IMR-90 (cell line): ENCODE measurements at regions not wholly inside any gene's neighbourhood (a gene's known extent, or its start where the extent isn't known, plus 50 kb on each side); places are given as distances from the start of the nearest gene placed in this dataset.

ENCODE experiments used
- ATAC-seq: fragments of 200-7000 bp; cut with Tn5 transposase; 2 replicates; pipeline ENCODE4 v1.9.1; 2020; ENCODE audit warnings: low read depth, mild to moderate bottlenecking, moderate library complexity
- BruUV-seq: library from RNA; stranded (reverse); fragments of 400-500 nt; replicated peaks from 2 replicates; lab custom pipeline; 2021; lab: Mats Ljungman, UMichigan
- CTCF ChIA-PET: fragments of 300-600 bp; formaldehyde crosslinking; extraction: SDS; loops from one replicate; lab custom pipeline; 2021; ENCODE audit warnings: antibody characterized with exemption; lab: Yijun Ruan, JAX
- POLR2A ChIA-PET: fragments of 300-600 bp; sonication (Branson Sonifier 250); formaldehyde crosslinking; loops from one replicate; lab custom pipeline; 2022; ENCODE audit warnings: antibody characterized with exemption; ENCODE audit not compliant: unreplicated experiment; lab: Charles Lee
- DNase-seq: peaks from one replicate; pipeline ENCODE4 v3.0.0; 2013
- H2AFZ ChIP-seq: replicated peaks from 2 replicates; pipeline ENCODE3; 2013; ENCODE audit warnings: low read length, mild to moderate bottlenecking; ENCODE audit not compliant: poor library complexity
- H2AK5ac ChIP-seq: 2 replicates; pipeline ENCODE4 v1.6.1; 2013; ENCODE audit warnings: low read depth, low read length, inconsistent platforms
- H2AK9ac ChIP-seq: replicated peaks from 2 replicates; pipeline ENCODE3; 2013; ENCODE audit warnings: mild to moderate bottlenecking, low read depth, low read length, moderate library complexity; ENCODE audit not compliant: poor library complexity
- H2BK120ac ChIP-seq: 2 replicates; pipeline ENCODE4 v1.6.1; 2013; ENCODE audit warnings: low read depth, low read length, inconsistent platforms
- H2BK15ac ChIP-seq: 3 replicates; pipeline ENCODE4 v1.6.1; 2013; ENCODE audit warnings: low read depth, low read length, inconsistent platforms
- H2BK20ac ChIP-seq: 2 replicates; pipeline ENCODE4 v1.6.1; 2013; ENCODE audit warnings: low read depth, mild to moderate bottlenecking, inconsistent platforms, low read length, moderate library complexity
- H2BK5ac ChIP-seq: 2 replicates; pipeline ENCODE4 v1.6.1; 2013; ENCODE audit warnings: mild to moderate bottlenecking, low read depth, low read length, inconsistent platforms; ENCODE audit not compliant: poor library complexity, severe bottlenecking
- H3K14ac ChIP-seq: replicated peaks from 2 replicates; pipeline ENCODE4 v1.6.1; 2013; ENCODE audit warnings: low read depth, low read length, inconsistent platforms
- H3K18ac ChIP-seq: 2 replicates; pipeline ENCODE4 v1.6.1; 2013; ENCODE audit warnings: low read depth, low read length, control low read depth
- H3K23ac ChIP-seq: 2 replicates; pipeline ENCODE4 v1.6.1; 2013; ENCODE audit warnings: low read depth, low read length, inconsistent platforms
- H3K27ac ChIP-seq: 2 replicates; pipeline ENCODE4 v1.5.1; 2013; ENCODE audit warnings: mild to moderate bottlenecking, control low read depth, low read length; ENCODE audit not compliant: insufficient read depth
- H3K27me3 ChIP-seq: 2 replicates; pipeline ENCODE4 v1.6.1; 2013; ENCODE audit warnings: low read length; ENCODE audit not compliant: control insufficient read depth, insufficient read depth
- H3K36me3 ChIP-seq: 2 replicates; pipeline ENCODE4 v1.6.1; 2013; ENCODE audit warnings: low read length, mixed read lengths; ENCODE audit not compliant: control insufficient read depth, insufficient read depth
- H3K4ac ChIP-seq: 2 replicates; pipeline ENCODE4 v1.6.1; 2013; ENCODE audit warnings: low read depth, low read length, inconsistent platforms
- H3K4me1 ChIP-seq: 2 replicates; pipeline ENCODE4 v1.6.1; 2013; ENCODE audit warnings: low read length, mixed read lengths; ENCODE audit not compliant: control insufficient read depth, insufficient read depth
- H3K4me2 ChIP-seq: 2 replicates; pipeline ENCODE4 v1.6.1; 2013; ENCODE audit warnings: low read depth, mild to moderate bottlenecking, control low read depth, low read length, moderate library complexity
- H3K4me3 ChIP-seq: 2 replicates; pipeline ENCODE4 v1.5.1; 2013; ENCODE audit warnings: low read depth, mild to moderate bottlenecking, control low read depth, low read length, moderate library complexity; ENCODE audit not compliant: insufficient read depth
- H3K56ac ChIP-seq: 2 replicates; pipeline ENCODE4 v1.6.1; 2013; ENCODE audit warnings: low read length, inconsistent platforms; ENCODE audit not compliant: insufficient read depth; ENCODE audit errors: extremely low read depth
- H3K79me1 ChIP-seq, 2 experiments: 2 replicates each; pipeline ENCODE4 v1.6.1; 2013; ENCODE audit warnings: low read length in 2 of 2, inconsistent platforms in 1 of 2, low read depth in 1 of 2
- H3K9ac ChIP-seq: 2 replicates; pipeline ENCODE4 v1.6.1; 2013; ENCODE audit warnings: low read depth, low read length, control low read depth
- H3K9me1 ChIP-seq: 2 replicates; pipeline ENCODE4 v1.6.1; 2013; ENCODE audit warnings: low read length, inconsistent platforms; ENCODE audit not compliant: insufficient read depth
- H3K9me3 ChIP-seq: 2 replicates; pipeline ENCODE4 v1.6.1; 2013; ENCODE audit warnings: low read length; ENCODE audit not compliant: control insufficient read depth, insufficient read depth
- H4K20me1 ChIP-seq: 2 replicates; pipeline ENCODE4 v1.6.1; 2013; ENCODE audit warnings: low read length, inconsistent platforms; ENCODE audit not compliant: insufficient read depth
- H4K5ac ChIP-seq: 2 replicates; pipeline ENCODE4 v1.6.1; 2013; ENCODE audit warnings: mild to moderate bottlenecking, low read depth, low read length, control low read depth
- H4K8ac ChIP-seq, 2 experiments: 2 replicates each; pipeline ENCODE4 v1.6.1; 2013; ENCODE audit warnings: low read depth in 2 of 2, low read length in 2 of 2, control low read depth in 1 of 2, inconsistent platforms in 1 of 2
- H4K91ac ChIP-seq: 2 replicates; pipeline ENCODE4 v1.6.1; 2013; ENCODE audit warnings: low read depth, low read length, inconsistent platforms; ENCODE audit not compliant: insufficient read depth
- FOS ChIP-seq: fragments of 150-350 bp; IDR thresholded peaks from 2 replicates; pipeline ENCODE4 v1.6.1; 2016; ENCODE audit warnings: low read depth, low read length
- MAFK ChIP-seq: IDR thresholded peaks from 2 replicates; pipeline ENCODE4 v1.6.1; 2012; ENCODE audit warnings: low read depth, low read length, improper control_type of control experiment
- MXI1 ChIP-seq: IDR thresholded peaks from 2 replicates; pipeline ENCODE4 v1.6.1; 2012; ENCODE audit warnings: low read depth, mild to moderate bottlenecking, low read length, moderate library complexity, borderline replicate concordance
- WGBS, 2 experiments: methylation state at CpG; one replicate each; pipeline versions ENCODE4 v1.1.5 to v1.1.7; 2013; ENCODE audit warnings: missing lambda C conversion rate in 2 of 2; ENCODE audit not compliant: insufficient read length in 1 of 2; ENCODE audit errors: extremely low coverage in 2 of 2; 5-methylcytosine and 5-hydroxymethylcytosine counted together
- dilution Hi-C: fragments of 300-500 bp; cut with HindIII; formaldehyde crosslinking; loops from one replicate; pipeline ENCODE4 v1.14.3; 2018; ENCODE audit warnings: low sequenced_read_pairs; ENCODE audit not compliant: unreplicated experiment
- in situ Hi-C: fragments of 300-500 bp; cut with MboI; formaldehyde crosslinking; loops from 3 replicates; pipeline ENCODE4 v1.14.3; 2019; ENCODE audit warnings: low sequenced_read_pairs, inconsistent platforms, mixed read lengths
- intact Hi-C: fragments of 100-400 bp; cut with micrococcal nuclease; formaldehyde crosslinking; loops from 2 replicates; pipeline ENCODE4 v1.10.0; 2022
- TF ChIP-seq, protein P1 (sequence below): fragments of 150-350 bp; IDR thresholded peaks from 2 replicates; pipeline ENCODE4 v1.6.1; 2016; ENCODE audit warnings: low read depth, mild to moderate bottlenecking, low read length, moderate library complexity, borderline replicate concordance

DNA sequence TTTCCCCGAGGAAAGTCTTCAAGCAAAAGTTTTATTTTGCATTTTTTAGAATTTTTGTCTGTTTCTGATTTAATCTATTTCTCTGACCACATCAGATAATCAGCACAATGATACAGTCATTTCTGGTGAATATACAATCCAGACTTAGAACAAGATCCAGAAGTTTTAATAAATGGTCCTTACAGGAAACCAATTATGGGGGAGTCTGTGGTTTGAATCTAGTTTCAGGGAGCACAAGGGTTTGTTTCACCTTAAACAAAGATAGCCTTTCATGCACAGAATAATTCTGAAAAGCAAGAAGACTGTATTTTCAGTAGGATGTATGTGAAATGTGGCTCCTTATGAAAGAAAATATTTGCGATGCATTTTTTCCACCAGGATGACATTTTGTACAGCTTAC lies 158.5 kb upstream of the ARSJ start:
- Histone ChIP-seq H3K36me3 (no peaks in the 10 kb centered on the region), H3K23ac (no peak overlapping the region), H3K4me2 (no peak overlapping the region), H4K20me1 (no peaks in the 10 kb centered on the region), H2BK15ac (no peak overlapping the region), H3K27me3 (no peaks in the 10 kb centered on the region), H4K8ac (no peak overlapping the region), H2AFZ (no peak overlapping the region), H2BK120ac (no peak overlapping the region), H3K9me3 (no peaks in the 10 kb centered on the region), H3K14ac (no peak overlapping the region), H3K4me3 (no peak overlapping the region), H2AK5ac (no peak overlapping the region), H3K56ac (no peak overlapping the region), H3K9me1 (no peaks in the 10 kb centered on the region), H3K79me1 (no peaks in the 10 kb centered on the region), H3K4ac (no peak overlapping the region), H4K91ac (no peak overlapping the region), H4K5ac (no peak overlapping the region), H3K18ac (no peak overlapping the region), H2AK9ac (no peak overlapping the region), H3K4me1 (no peaks in the 10 kb centered on the region), H3K9ac (no peak overlapping the region), H3K27ac (no peak overlapping the region), H2BK5ac (no peak overlapping the region), H2BK20ac (no peak overlapping the region)
- dilution Hi-C loops, result no loop called here
- no TSS peak for BruUV-seq
- ATAC-seq (no peak), DNase-seq (no peak)
- TF ChIP-seq, protein P1, sequence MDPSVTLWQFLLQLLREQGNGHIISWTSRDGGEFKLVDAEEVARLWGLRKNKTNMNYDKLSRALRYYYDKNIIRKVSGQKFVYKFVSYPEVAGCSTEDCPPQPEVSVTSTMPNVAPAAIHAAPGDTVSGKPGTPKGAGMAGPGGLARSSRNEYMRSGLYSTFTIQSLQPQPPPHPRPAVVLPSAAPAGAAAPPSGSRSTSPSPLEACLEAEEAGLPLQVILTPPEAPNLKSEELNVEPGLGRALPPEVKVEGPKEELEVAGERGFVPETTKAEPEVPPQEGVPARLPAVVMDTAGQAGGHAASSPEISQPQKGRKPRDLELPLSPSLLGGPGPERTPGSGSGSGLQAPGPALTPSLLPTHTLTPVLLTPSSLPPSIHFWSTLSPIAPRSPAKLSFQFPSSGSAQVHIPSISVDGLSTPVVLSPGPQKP, result no peak
- no peak for TF ChIP-seq MXI1
- TF ChIP-seq MAFK, result no peak
- TF ChIP-seq FOS, result no peak
- ChIA-PET POLR2A (no interaction called here), CTCF (interaction anchor here (0.6 kb wide), 1 partner anchor 1804 kb away, joined by 3 read pairs; no protein-coding TSS in a partner anchor)
- intact Hi-C loops, result no loop called here
- in situ Hi-C loops, result no loop called here
- no CpG with 5 or more reads among the region's 2 CpGs for WGBS, 2 experiments
